ENCODE measurements at regions not wholly inside any gene's neighbourhood (a gene's known extent, or its start where the extent isn't known, plus 50 kb on each side); places are given as distances from the start of the nearest gene placed in this dataset.
"Not testable (repeated sequence)": the region's sequence is repeated elsewhere in the genome, so short reads cannot be mapped to it uniquely, and the experiment has no call there.

DNA sequence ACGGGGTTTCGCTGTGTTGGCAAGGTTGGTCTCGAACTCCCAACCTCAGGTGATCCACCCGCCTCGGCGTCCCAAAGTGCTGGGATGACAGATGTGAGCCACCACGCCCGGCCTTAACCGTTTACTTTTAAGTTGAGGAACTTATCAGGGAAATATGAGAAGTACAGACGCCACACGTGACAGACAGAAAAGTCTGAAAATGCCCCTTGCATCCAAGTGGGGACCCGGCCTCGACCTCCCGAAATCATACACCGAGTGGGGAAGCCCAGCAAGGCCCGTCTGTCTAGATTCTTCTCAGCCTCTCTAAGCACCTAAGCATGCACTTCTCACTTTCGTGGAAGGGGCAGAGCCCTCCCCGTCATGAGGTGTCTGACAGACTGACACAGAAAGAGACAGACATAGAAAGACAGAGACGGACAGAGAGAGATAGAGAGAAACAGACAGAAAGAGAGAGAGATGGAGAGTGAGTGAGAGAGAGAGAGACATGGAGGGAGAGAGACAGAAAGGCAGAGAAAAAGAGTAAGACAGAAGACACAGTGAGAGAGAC, 107.3 kb upstream of the ANKRD30BL start:
- H3K4me3 ChIP-seq (ENCODE audit: low read length), result no peak overlapping the region
- peaks cover under 1% of the 10 kb centered on the region for H3K9me3 Mint-ChIP-seq
- H3K27me3 ChIP-seq (ENCODE audit: control insufficient read depth in 1 of 2, insufficient read depth in 2 of 2, low read length in 2 of 2), result peaks cover 0 to 19% of the 10 kb centered on the region in 2 experiments
- no peak overlapping the region for H3K27ac Mint-ChIP-seq
- peaks cover 14% of the 10 kb centered on the region for H3K4me1 ChIP-seq (ENCODE audit: insufficient read depth, low read length)
- H3K4me1 Mint-ChIP-seq (ENCODE audit: low read depth), result no peaks in the 10 kb centered on the region
- intact Hi-C loops (cut with DNase I, micrococcal nuclease), result loop anchor here (2.0 to 5.0 kb wide), 2 partner anchors 1573 to 1576 kb away; no protein-coding TSS in a partner anchor
- H3K27ac ChIP-seq (ENCODE audit: low read depth in 1 of 2, low read length in 2 of 2), result no peak overlapping the region
- ChIA-PET POLR2A (no interaction called here), CTCF (no interaction called here)
- peaks cover 0 to 16% of the 10 kb centered on the region in 2 experiments for H3K9me3 ChIP-seq (ENCODE audit: control insufficient read depth in 1 of 2, insufficient read depth in 1 of 2, low read length in 2 of 2)
- H3K27me3 Mint-ChIP-seq, result no peaks in the 10 kb centered on the region
- TF ChIP-seq, protein P1, sequence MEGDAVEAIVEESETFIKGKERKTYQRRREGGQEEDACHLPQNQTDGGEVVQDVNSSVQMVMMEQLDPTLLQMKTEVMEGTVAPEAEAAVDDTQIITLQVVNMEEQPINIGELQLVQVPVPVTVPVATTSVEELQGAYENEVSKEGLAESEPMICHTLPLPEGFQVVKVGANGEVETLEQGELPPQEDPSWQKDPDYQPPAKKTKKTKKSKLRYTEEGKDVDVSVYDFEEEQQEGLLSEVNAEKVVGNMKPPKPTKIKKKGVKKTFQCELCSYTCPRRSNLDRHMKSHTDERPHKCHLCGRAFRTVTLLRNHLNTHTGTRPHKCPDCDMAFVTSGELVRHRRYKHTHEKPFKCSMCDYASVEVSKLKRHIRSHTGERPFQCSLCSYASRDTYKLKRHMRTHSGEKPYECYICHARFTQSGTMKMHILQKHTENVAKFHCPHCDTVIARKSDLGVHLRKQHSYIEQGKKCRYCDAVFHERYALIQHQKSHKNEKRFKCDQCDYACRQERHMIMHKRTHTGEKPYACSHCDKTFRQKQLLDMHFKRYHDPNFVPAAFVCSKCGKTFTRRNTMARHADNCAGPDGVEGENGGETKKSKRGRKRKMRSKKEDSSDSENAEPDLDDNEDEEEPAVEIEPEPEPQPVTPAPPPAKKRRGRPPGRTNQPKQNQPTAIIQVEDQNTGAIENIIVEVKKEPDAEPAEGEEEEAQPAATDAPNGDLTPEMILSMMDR (IDR thresholded peaks at IDR 0.05), result no peak
- no peak for ATAC-seq (ENCODE audit: poor library complexity)
- DNase-seq, result no peak
- H3K36me3 Mint-ChIP-seq (ENCODE audit: low read depth), result no peaks in the 10 kb centered on the region
- H3K4me3 Mint-ChIP-seq, result no peak overlapping the region
- no peaks in the 10 kb centered on the region for H3K36me3 ChIP-seq (ENCODE audit: insufficient read depth, low read length)

DNA sequence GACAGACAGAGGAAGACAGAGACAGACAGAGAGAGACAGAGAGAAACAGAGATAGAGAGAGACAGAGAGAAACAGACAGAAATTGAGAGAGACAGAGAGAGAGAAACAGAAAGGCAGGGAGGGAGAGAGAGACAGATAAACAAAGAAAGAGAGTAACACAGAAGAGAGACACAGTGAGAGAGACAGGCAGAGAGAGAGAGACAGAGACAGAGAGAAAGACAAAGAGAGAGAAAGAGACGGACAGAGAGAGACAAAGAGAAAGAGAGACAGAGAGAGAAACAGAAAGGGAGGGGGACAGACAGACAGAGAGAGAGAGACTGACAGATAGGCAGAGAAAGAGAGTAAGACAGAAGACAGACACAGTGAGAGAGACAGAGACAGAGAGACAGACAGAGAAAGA, 108.5 kb upstream of the ANKRD30BL start:
- Mint-ChIP-seq H3K36me3 (ENCODE audit: low read depth) (no peaks in the 10 kb centered on the region), H3K9me3 (peaks cover 2% of the 10 kb centered on the region), H3K4me3 (no peak overlapping the region), H3K27ac (no peak overlapping the region), H3K27me3 (peaks cover 2% of the 10 kb centered on the region), H3K4me1 (ENCODE audit: low read depth) (no peaks in the 10 kb centered on the region)
- H3K36me3 ChIP-seq (ENCODE audit: insufficient read depth, low read length), result no peaks in the 10 kb centered on the region
- H3K4me1 ChIP-seq (ENCODE audit: insufficient read depth, low read length), result peaks cover 14% of the 10 kb centered on the region
- peaks cover 0 to 19% of the 10 kb centered on the region in 2 experiments for H3K27me3 ChIP-seq (ENCODE audit: control insufficient read depth in 1 of 2, insufficient read depth in 2 of 2, low read length in 2 of 2)
- TF ChIP-seq, protein P1 (IDR thresholded peaks at IDR 0.05), result no peak
- ChIA-PET POLR2A (no interaction called here), CTCF (no interaction called here)
- ATAC-seq (ENCODE audit: poor library complexity) (no peak), DNase-seq (no peak)
- no peak overlapping the region for H3K27ac ChIP-seq (ENCODE audit: low read depth in 1 of 2, low read length in 2 of 2)
- no peak overlapping the region for H3K4me3 ChIP-seq (ENCODE audit: low read length)
- H3K9me3 ChIP-seq (ENCODE audit: control insufficient read depth in 1 of 2, insufficient read depth in 1 of 2, low read length in 2 of 2), result peaks cover 0 to 15% of the 10 kb centered on the region in 2 experiments
- intact Hi-C loops (cut with DNase I, micrococcal nuclease), result no loop called here

DNA sequence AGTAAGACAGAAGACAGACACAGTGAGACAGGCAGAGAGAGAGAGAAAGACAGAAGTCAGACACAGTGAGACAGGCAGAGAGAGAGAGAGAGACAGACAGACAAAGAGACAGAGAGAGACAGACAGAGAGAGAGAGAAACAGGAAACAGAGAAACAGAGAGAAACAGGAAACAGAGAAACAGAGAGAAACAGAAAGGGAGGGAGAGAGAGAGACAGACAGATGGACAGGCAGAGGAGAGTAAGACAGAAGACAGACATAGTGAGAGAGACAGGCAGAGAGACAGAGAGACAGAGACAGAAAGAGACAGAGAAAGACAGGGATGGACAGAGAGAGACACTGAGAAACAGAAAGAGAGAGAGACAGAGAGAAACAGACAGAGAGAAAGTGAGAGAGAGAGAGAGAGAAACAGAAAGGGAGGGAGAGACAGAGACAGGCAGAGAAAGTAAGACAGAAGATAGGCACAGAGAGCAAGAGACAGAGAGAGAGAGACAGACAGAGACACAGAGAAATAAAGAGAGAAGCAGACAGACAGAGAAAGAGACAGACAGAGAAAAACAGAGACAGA, 109.3 kb upstream of the ANKRD30BL start:
- H3K27ac ChIP-seq (ENCODE audit: low read depth in 1 of 2, low read length in 2 of 2), result no peak overlapping the region
- H3K27me3 Mint-ChIP-seq, result peaks cover 3% of the 10 kb centered on the region
- DNase-seq, result no peak
- intact Hi-C loops (cut with DNase I, micrococcal nuclease), result no loop called here
- TF ChIP-seq, protein P1 (IDR thresholded peaks at IDR 0.05), result no peak
- no peak overlapping the region for H3K4me3 Mint-ChIP-seq
- H3K4me3 ChIP-seq (ENCODE audit: low read length), result no peak overlapping the region
- no peaks in the 10 kb centered on the region for H3K36me3 Mint-ChIP-seq (ENCODE audit: low read depth)
- ATAC-seq (ENCODE audit: poor library complexity), result no peak
- peaks cover 0 to 16% of the 10 kb centered on the region in 2 experiments for H3K9me3 ChIP-seq (ENCODE audit: control insufficient read depth in 1 of 2, insufficient read depth in 1 of 2, low read length in 2 of 2)
- peaks cover 0 to 19% of the 10 kb centered on the region in 2 experiments for H3K27me3 ChIP-seq (ENCODE audit: control insufficient read depth in 1 of 2, insufficient read depth in 2 of 2, low read length in 2 of 2)
- H3K4me1 ChIP-seq (ENCODE audit: insufficient read depth, low read length), result peaks cover 14% of the 10 kb centered on the region
- CTCF ChIA-PET, result no interaction called here
- no peaks in the 10 kb centered on the region for H3K4me1 Mint-ChIP-seq (ENCODE audit: low read depth)
- POLR2A ChIA-PET, result no interaction called here
- no peak overlapping the region for H3K27ac Mint-ChIP-seq
- H3K9me3 Mint-ChIP-seq, result peaks cover 2% of the 10 kb centered on the region
- H3K36me3 ChIP-seq (ENCODE audit: insufficient read depth, low read length), result no peaks in the 10 kb centered on the region

DNA sequence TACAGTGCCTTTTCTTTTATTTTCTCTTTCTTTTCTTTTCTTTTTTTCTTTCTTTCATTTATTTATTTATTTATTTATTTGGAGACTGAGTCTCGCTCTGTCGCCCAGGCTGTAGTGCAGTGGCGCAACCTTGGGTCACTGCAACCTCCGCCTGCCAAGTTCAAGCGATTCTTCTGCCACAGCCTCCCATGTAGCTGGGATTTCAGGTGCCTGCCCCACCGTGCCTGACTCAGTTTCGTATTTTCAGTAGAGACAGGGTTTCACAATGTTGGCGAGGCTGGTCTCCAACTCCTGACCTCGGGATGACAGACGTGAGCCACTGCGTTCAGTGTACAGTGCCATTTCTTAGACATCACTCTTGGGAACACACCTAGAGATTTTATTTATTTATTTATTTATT, 110.0 kb upstream of the ANKRD30BL start:
- DNase-seq; H3K36me3 ChIP-seq (ENCODE audit: insufficient read depth, low read length); H3K4me1 Mint-ChIP-seq (ENCODE audit: low read depth); ATAC-seq (ENCODE audit: poor library complexity); POLR2A ChIA-PET; H3K4me3 ChIP-seq (ENCODE audit: low read length); H3K27ac ChIP-seq (ENCODE audit: low read depth in 1 of 2, low read length in 2 of 2); H3K4me3 Mint-ChIP-seq; intact Hi-C loops (cut with DNase I, micrococcal nuclease); CTCF ChIA-PET; H3K27me3 Mint-ChIP-seq; H3K27ac Mint-ChIP-seq; H3K9me3 Mint-ChIP-seq; H3K36me3 Mint-ChIP-seq (ENCODE audit: low read depth): not testable (repeated sequence)
- peaks cover 0 to 16% of the 10 kb centered on the region in 2 experiments for H3K9me3 ChIP-seq (ENCODE audit: control insufficient read depth in 1 of 2, insufficient read depth in 1 of 2, low read length in 2 of 2)
- peaks cover 0 to 12% of the 10 kb centered on the region in 2 experiments for H3K27me3 ChIP-seq (ENCODE audit: control insufficient read depth in 1 of 2, insufficient read depth in 2 of 2, low read length in 2 of 2)
- peaks cover 12% of the 10 kb centered on the region for H3K4me1 ChIP-seq (ENCODE audit: insufficient read depth, low read length)
